Effector memory CD8-positive, alpha-beta T cell (primary cell): ENCODE measurements at regions not wholly inside any gene's neighbourhood (a gene's known extent, or its start where the extent isn't known, plus 50 kb on each side); places are given as distances from the start of the nearest gene placed in this dataset.
A peak's percentile ranks its signal among the peaks of the same experiment; 100 is the strongest.

ENCODE experiments used
- ATAC-seq: fragments of 150-1000 bp; cut with Tn5 transposase; replicated peaks from 2 replicates; pipeline ENCODE4 v1.10.0; 2021; ENCODE audit warnings: mild to moderate bottlenecking, moderate library complexity
- DNase-seq, 3 experiments: peaks; one replicate each; pipeline ENCODE4 v3.0.0; 2021
- H3K27ac Mint-ChIP-seq, 2 donors: one replicate each; pipeline ENCODE4 v1.8.0; 2022; ENCODE audit warnings: mild to moderate bottlenecking in 2 of 2, mixed read lengths in 2 of 2, moderate library complexity in 2 of 2
- H3K27me3 Mint-ChIP-seq, 2 donors: one replicate each; pipeline ENCODE4 v1.8.0; 2022; ENCODE audit warnings: mixed read lengths in 2 of 2
- H3K36me3 Mint-ChIP-seq: one replicate; pipeline ENCODE4 v1.8.0; 2022; ENCODE audit warnings: mild to moderate bottlenecking, moderate library complexity, mixed read lengths; ENCODE audit not compliant: insufficient read depth
- H3K4me1 Mint-ChIP-seq, 2 donors: one replicate each; pipeline ENCODE4 v1.8.0; 2022; ENCODE audit warnings: low read depth in 2 of 2, mixed read lengths in 2 of 2
- H3K4me3 Mint-ChIP-seq, 2 donors: one replicate each; pipeline ENCODE4 v1.8.0; 2022; ENCODE audit warnings: mild to moderate bottlenecking in 2 of 2, mixed read lengths in 2 of 2, moderate library complexity in 2 of 2
- H3K9me3 Mint-ChIP-seq, 2 donors: one replicate each; pipeline ENCODE4 v1.8.0; 2022; ENCODE audit warnings: mixed read lengths in 2 of 2

- DNase-seq (no peak), ATAC-seq (no peak)
- H3K27me3 Mint-ChIP-seq = peaks cover 0 to 6% of the 10 kb centered on the region in 2 donors
- no peak overlapping the region for H3K27ac Mint-ChIP-seq
- no peak overlapping the region for H3K4me3 Mint-ChIP-seq
- peaks cover 2 to 7% of the 10 kb centered on the region in 2 donors for H3K9me3 Mint-ChIP-seq
- H3K36me3 Mint-ChIP-seq = no peaks in the 10 kb centered on the region
- no peaks in the 10 kb centered on the region for H3K4me1 Mint-ChIP-seq
These were observed 422.5 kb downstream of the FOXO1 start for GRCh38 chr13:40243982-40244381.

DNA sequence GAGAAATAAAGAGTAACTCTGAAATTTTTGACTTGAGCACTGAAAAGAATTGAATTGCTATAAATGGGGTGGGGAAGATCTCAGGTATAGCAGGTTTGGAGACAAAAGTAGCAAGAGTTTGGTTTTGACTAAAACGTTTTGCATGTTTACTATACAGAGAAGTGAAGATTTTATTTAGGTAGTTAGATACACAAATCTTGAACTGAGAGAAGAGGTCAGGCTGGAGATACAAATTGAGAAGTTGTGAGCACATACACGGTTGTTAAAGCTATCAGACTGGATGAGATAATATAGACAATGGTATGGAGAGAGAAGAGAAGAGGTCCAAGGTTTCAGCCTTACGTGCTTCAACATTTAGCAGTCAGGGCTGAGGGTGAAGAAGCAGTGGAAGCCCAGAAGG is 420.9 kb downstream of the FOXO1 start:
- Mint-ChIP-seq H3K9me3 (peaks cover 6 to 9% of the 10 kb centered on the region in 2 donors), H3K36me3 (no peaks in the 10 kb centered on the region), H3K27ac (no peak overlapping the region), H3K4me3 (no peak overlapping the region), H3K27me3 (peaks cover 0 to 8% of the 10 kb centered on the region in 2 donors), H3K4me1 (no peaks in the 10 kb centered on the region)
- DNase-seq (no peak), ATAC-seq (no peak)

- ATAC-seq (no peak), DNase-seq (no peak)
- Mint-ChIP-seq H3K9me3 (peaks cover 6 to 9% of the 10 kb centered on the region in 2 donors), H3K4me3 (no peak overlapping the region), H3K27ac (no peak overlapping the region), H3K4me1 (peaks cover 4% of the 10 kb centered on the region in 2 donors), H3K27me3 (peaks cover 0 to 8% of the 10 kb centered on the region in 2 donors), H3K36me3 (no peaks in the 10 kb centered on the region)
These were observed 418.6 kb downstream of the FOXO1 start for GRCh38 chr13:40247845-40248244.

- ATAC-seq (no peak), DNase-seq (no peak)
- Mint-ChIP-seq H3K4me1 (peaks cover 4% of the 10 kb centered on the region in 2 donors), H3K4me3 (no peak overlapping the region), H3K9me3 (peaks cover 6 to 9% of the 10 kb centered on the region in 2 donors), H3K27ac (no peak overlapping the region), H3K27me3 (peaks cover 0 to 8% of the 10 kb centered on the region in 2 donors), H3K36me3 (no peaks in the 10 kb centered on the region)
These were observed 415.0 kb downstream of the FOXO1 start for GRCh38 chr13:40251343-40252032.

DNA sequence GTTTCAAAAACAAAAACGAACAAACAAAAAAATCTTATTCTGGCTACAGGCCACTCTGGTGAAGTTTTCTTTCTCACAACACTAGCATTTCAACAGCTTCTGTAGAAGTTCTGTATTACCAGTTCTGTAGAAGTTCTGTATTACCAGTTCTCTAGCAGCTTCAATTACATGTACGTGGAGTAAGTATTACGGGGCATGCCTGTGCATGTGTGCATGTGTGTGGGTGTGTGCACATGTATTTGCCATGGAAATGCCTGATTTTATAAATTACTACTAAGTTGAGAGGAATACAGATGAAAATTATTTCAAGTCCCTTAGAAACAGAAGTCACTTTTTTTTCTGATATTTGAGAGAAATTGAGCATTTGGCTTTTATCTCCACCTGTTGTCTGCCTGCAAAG is 414.2 kb downstream of the FOXO1 start:
- no peak overlapping the region for H3K27ac Mint-ChIP-seq

GRCh38 chr13:40252676-40253075 is 413.8 kb downstream of the FOXO1 start:
- ATAC-seq = no peak
- H3K4me1 Mint-ChIP-seq = peaks cover 4% of the 10 kb centered on the region in 2 donors
- H3K27ac Mint-ChIP-seq = no peak overlapping the region
- peaks cover 0 to 8% of the 10 kb centered on the region in 2 donors for H3K27me3 Mint-ChIP-seq
- no peaks in the 10 kb centered on the region for H3K36me3 Mint-ChIP-seq
- no peak for DNase-seq
- H3K4me3 Mint-ChIP-seq = no peak overlapping the region
- H3K9me3 Mint-ChIP-seq = peaks cover 6 to 9% of the 10 kb centered on the region in 2 donors

More for the DNA sequence above, 414.2 kb downstream of the FOXO1 start:
- H3K36me3 Mint-ChIP-seq = no peaks in the 10 kb centered on the region
- no peak for DNase-seq
- H3K9me3 Mint-ChIP-seq = peaks cover 6 to 9% of the 10 kb centered on the region in 2 donors
- peaks cover 4% of the 10 kb centered on the region in 2 donors for H3K4me1 Mint-ChIP-seq
- peaks cover 0 to 8% of the 10 kb centered on the region in 2 donors for H3K27me3 Mint-ChIP-seq
- H3K4me3 Mint-ChIP-seq = no peak overlapping the region
- no peak for ATAC-seq

DNA sequence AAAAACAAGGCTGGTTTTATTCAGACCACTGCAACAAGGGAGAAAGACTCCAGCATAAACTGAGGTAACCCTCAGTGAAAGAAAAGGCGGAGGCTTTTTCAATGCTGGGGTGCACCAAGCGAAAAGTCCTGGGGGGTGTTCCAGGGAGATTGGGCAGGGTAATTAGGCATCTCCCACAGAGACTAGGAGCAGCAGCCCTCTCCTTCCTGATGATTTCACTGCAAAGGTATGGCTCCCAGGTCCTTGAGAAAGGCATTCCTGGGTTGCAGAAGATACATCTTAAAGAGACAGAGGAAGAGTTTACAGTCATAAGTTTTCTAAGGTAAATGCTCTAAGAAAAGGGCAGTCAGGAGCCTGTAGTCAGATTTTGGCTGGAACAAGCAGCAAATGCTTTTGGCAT is 412.0 kb downstream of the FOXO1 start:
- no peaks in the 10 kb centered on the region for H3K36me3 Mint-ChIP-seq
- DNase-seq (no peak), ATAC-seq (no peak)
- H3K4me1 Mint-ChIP-seq = peaks cover 4% of the 10 kb centered on the region in 2 donors
- no peaks in the 10 kb centered on the region for H3K27me3 Mint-ChIP-seq
- H3K27ac Mint-ChIP-seq = no peak overlapping the region
- H3K9me3 Mint-ChIP-seq = no peaks in the 10 kb centered on the region
- no peak overlapping the region for H3K4me3 Mint-ChIP-seq

DNA sequence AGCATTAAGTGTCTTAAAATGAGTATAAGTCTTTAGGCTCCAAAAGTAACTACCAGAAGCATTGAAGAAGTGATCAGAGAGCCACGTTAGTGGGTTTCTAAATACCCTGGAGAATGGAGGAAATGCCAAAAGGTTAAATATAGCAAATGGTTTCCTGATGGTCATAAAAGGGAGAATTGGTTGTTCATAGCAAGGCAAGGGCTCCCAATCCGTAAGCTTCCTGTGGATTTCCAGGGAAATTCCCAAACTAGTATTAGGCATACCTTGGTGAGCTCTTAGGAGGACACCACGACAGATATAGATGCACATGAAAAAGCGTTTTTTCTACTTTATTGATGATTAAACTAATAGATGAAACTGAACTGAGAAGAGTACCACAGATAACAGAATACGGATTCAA is 410.9 kb downstream of the FOXO1 start:
- Mint-ChIP-seq H3K9me3 (no peaks in the 10 kb centered on the region), H3K27ac (no peak overlapping the region), H3K4me3 (no peak overlapping the region), H3K4me1 (peaks cover 4% of the 10 kb centered on the region in 2 donors), H3K36me3 (no peaks in the 10 kb centered on the region), H3K27me3 (no peaks in the 10 kb centered on the region)
- no peak for DNase-seq
- no peak for ATAC-seq

GRCh38 chr13:40259899-40260298 is 406.5 kb downstream of the FOXO1 start:
- no peak overlapping the region for H3K4me3 Mint-ChIP-seq
- no peaks in the 10 kb centered on the region for H3K4me1 Mint-ChIP-seq
- H3K27ac Mint-ChIP-seq = no peak overlapping the region
- DNase-seq (no peak), ATAC-seq (no peak)
- no peaks in the 10 kb centered on the region for H3K9me3 Mint-ChIP-seq
- H3K27me3 Mint-ChIP-seq = peaks cover 0 to 6% of the 10 kb centered on the region in 2 donors
- no peaks in the 10 kb centered on the region for H3K36me3 Mint-ChIP-seq

GRCh38 chr13:40261336-40261735 is 405.1 kb downstream of the FOXO1 start:
- DNase-seq = no peak
- Mint-ChIP-seq H3K27me3 (peaks cover 0 to 6% of the 10 kb centered on the region in 2 donors), H3K9me3 (no peaks in the 10 kb centered on the region), H3K27ac (no peak overlapping the region), H3K4me1 (no peaks in the 10 kb centered on the region), H3K4me3 (no peak overlapping the region), H3K36me3 (no peaks in the 10 kb centered on the region)
- no peak for ATAC-seq

DNA sequence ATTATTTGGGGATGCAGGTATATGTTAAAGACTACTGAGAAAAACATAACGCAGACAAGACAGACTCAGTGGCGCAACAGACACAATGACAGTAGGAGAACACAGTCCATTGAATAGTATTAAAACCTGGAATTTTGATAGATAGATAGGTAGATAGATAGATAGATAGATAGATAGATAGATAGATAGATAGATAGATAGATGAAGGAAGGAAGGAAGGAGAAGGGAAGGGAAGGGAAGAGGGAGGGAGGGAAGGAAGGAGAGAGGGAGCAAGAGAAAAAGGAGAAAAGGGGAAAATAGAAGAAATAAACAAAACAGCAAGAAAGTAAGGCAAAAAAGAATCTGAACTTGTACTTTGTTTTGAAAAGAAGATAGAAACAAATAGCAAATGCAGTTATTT is 404.5 kb downstream of the FOXO1 start:
- no peaks in the 10 kb centered on the region for H3K36me3 Mint-ChIP-seq
- no peak overlapping the region for H3K4me3 Mint-ChIP-seq
- no peaks in the 10 kb centered on the region for H3K9me3 Mint-ChIP-seq
- DNase-seq = no peak
- no peaks in the 10 kb centered on the region for H3K4me1 Mint-ChIP-seq
- no peak overlapping the region for H3K27ac Mint-ChIP-seq
- ATAC-seq = no peak
- peaks cover under 1 to 6% of the 10 kb centered on the region in 2 donors for H3K27me3 Mint-ChIP-seq

DNA sequence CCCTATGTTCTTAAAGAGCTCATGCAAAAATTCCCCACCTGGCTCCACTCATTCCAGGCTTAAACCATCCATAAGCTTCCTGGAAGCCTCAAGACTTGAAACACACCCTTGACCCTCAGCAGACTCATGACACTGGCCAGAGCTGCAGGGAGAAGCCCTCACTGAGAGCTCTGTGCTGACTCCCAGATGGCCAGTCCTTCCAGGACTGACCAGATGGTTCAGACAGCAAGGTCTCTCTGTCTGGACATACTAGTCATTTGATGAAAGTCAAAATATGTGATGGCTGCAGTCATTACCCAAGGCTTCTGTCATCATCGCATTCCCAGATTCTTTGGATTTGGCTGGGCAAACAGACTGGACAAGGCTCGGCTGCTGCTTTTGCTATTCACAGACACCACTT is 397.4 kb downstream of the FOXO1 start:
- ATAC-seq (no peak), DNase-seq (no peak)
- H3K27me3 Mint-ChIP-seq = peaks cover 4 to 12% of the 10 kb centered on the region in 2 donors
- H3K4me1 Mint-ChIP-seq = peaks cover 13 to 15% of the 10 kb centered on the region in 2 donors
- no peaks in the 10 kb centered on the region for H3K9me3 Mint-ChIP-seq
- no peak overlapping the region for H3K4me3 Mint-ChIP-seq
- no peak overlapping the region for H3K27ac Mint-ChIP-seq
- no peaks in the 10 kb centered on the region for H3K36me3 Mint-ChIP-seq

- no peaks in the 10 kb centered on the region for H3K36me3 Mint-ChIP-seq
- ATAC-seq = peak; percentile 21
- H3K27me3 Mint-ChIP-seq = peaks cover 0 to 12% of the 10 kb centered on the region in 2 donors
- H3K4me3 Mint-ChIP-seq = no peak overlapping the region
- H3K9me3 Mint-ChIP-seq = no peaks in the 10 kb centered on the region
- peaks cover 13 to 16% of the 10 kb centered on the region in 2 donors for H3K4me1 Mint-ChIP-seq
- DNase-seq = no peak
- H3K27ac Mint-ChIP-seq = peak overlapping the region in 1 of 2 donors; percentile 81
These were observed 395.7 kb downstream of the FOXO1 start for GRCh38 chr13:40270726-40271125.

- DNase-seq = no peak
- H3K27ac Mint-ChIP-seq = peak overlapping the region; percentile 36 to 81
- H3K27me3 Mint-ChIP-seq = peaks cover 0 to 12% of the 10 kb centered on the region in 2 donors
- H3K36me3 Mint-ChIP-seq = no peaks in the 10 kb centered on the region
- no peaks in the 10 kb centered on the region for H3K9me3 Mint-ChIP-seq
- H3K4me1 Mint-ChIP-seq = peaks cover 13 to 16% of the 10 kb centered on the region in 2 donors
- no peak for ATAC-seq
- H3K4me3 Mint-ChIP-seq = no peak overlapping the region
These were observed 395.1 kb downstream of the FOXO1 start for GRCh38 chr13:40271271-40271885.
